ENCODE measurements at regions not wholly inside any gene's neighbourhood (a gene's known extent, or its start where the extent isn't known, plus 50 kb on each side); places are given as distances from the start of the nearest gene placed in this dataset.

GRCh38 chr4:129545599-129546278 is 449.8 kb downstream of the C4orf33 start:
- H3K4me2 ChIP-seq (ENCODE audit: insufficient read depth, low read length, poor library complexity, severe bottlenecking), result no peak overlapping the region
- H3K9me3 ChIP-seq (replicated peaks in 1 of 2; ENCODE audit: control insufficient read depth in 2 of 2, insufficient read depth in 1 of 2, low read depth in 1 of 2, low read length in 2 of 2), result no peaks in the 10 kb centered on the region
- no peaks in the 10 kb centered on the region for H3K27me3 ChIP-seq (ENCODE audit: control insufficient read depth in 3 of 3, insufficient read depth in 3 of 3, low read depth in 1 of 3, low read length in 3 of 3)
- H2BK12ac ChIP-seq (ENCODE audit: low read length), result no peak overlapping the region
- no peak overlapping the region for H2BK5ac ChIP-seq (ENCODE audit: low read length)
- H3K18ac ChIP-seq (ENCODE audit: low read length), result no peak overlapping the region
- no CpG with 5 or more reads among the region's 5 CpGs for WGBS, 2 donors (ENCODE audit: extremely low coverage in 2 of 2, insufficient read length in 2 of 2, insufficient replicate concordance in 1 of 2)
- H4K91ac ChIP-seq (ENCODE audit: low read depth, low read length, poor library complexity), result no peak overlapping the region
- H3K9ac ChIP-seq (ENCODE audit: low read depth, low read length, poor library complexity), result no peak overlapping the region
- H4K8ac ChIP-seq (ENCODE audit: low read depth, low read length), result no peak overlapping the region
- no peaks in the 10 kb centered on the region for H3K4me1 ChIP-seq (ENCODE audit: control insufficient read depth in 2 of 2, insufficient read depth in 1 of 2, low read depth in 1 of 2, low read length in 2 of 2)
- H3K4me3 ChIP-seq (ENCODE audit: low read length in 2 of 2), result no peak overlapping the region
- no peak overlapping the region for H3K23ac ChIP-seq (ENCODE audit: low read depth, low read length, poor library complexity)
- no peak for DNase-seq (ENCODE audit: low spot score)
- H2AFZ ChIP-seq (ENCODE audit: low read length), result peak overlapping the region; percentile 40
- no peaks in the 10 kb centered on the region for H3K79me1 ChIP-seq (ENCODE audit: low read depth, low read length)
- H2BK15ac ChIP-seq (ENCODE audit: low read length), result no peak overlapping the region
- H2AK5ac ChIP-seq (ENCODE audit: low read depth, low read length), result no peak overlapping the region
- no peak overlapping the region for H3K14ac ChIP-seq (ENCODE audit: low read length)
- no peak overlapping the region for H2BK120ac ChIP-seq (ENCODE audit: low read depth, low read length)
- no peak overlapping the region for H3K4ac ChIP-seq (ENCODE audit: low read length)
- H3K27ac ChIP-seq (replicated peaks; ENCODE audit: low read length), result no peak overlapping the region
- H3K36me3 ChIP-seq (replicated peaks in 1 of 2; ENCODE audit: control insufficient read depth in 2 of 2, insufficient read depth in 2 of 2, low read length in 2 of 2), result no peaks in the 10 kb centered on the region

DNA sequence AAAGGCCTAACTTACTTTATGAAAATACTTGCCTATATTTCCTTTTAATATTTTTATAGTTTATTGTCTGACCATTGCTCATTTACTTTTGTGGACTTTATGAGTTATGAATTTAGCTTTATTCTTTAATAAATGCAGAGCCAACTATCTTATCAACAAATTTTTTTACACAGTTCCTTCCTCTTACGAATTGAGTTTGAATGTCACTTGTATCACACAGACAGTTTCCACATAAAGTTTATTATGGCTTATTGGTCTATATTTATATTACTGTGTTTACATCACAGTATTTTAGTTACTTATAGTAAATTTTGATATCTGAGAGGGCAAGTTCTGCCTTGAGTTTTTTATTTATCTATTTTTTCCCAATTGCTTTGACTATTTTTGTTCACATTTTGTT is 450.6 kb downstream of the C4orf33 start:
- no CpG with 5 or more reads among the region's 1 CpG for WGBS, 2 donors (ENCODE audit: extremely low coverage in 2 of 2, insufficient read length in 2 of 2, insufficient replicate concordance in 1 of 2)
- H2BK120ac ChIP-seq (ENCODE audit: low read depth, low read length), result no peak overlapping the region
- no peak for DNase-seq (ENCODE audit: low spot score)

GRCh38 chr4:129550281-129550785 is 454.4 kb downstream of the C4orf33 start:
- Histone ChIP-seq H3K9ac (ENCODE audit: low read depth, low read length, poor library complexity) (no peak overlapping the region), H2BK15ac (ENCODE audit: low read length) (no peak overlapping the region), H3K27ac (replicated peaks; ENCODE audit: low read length) (no peak overlapping the region), H3K9me3 (replicated peaks in 1 of 2; ENCODE audit: control insufficient read depth in 2 of 2, insufficient read depth in 1 of 2, low read depth in 1 of 2, low read length in 2 of 2) (no peaks in the 10 kb centered on the region), H3K4me1 (ENCODE audit: control insufficient read depth in 2 of 2, insufficient read depth in 1 of 2, low read depth in 1 of 2, low read length in 2 of 2) (no peaks in the 10 kb centered on the region), H3K4me2 (ENCODE audit: insufficient read depth, low read length, poor library complexity, severe bottlenecking) (no peak overlapping the region), H2AK5ac (ENCODE audit: low read depth, low read length) (no peak overlapping the region), H3K4me3 (ENCODE audit: low read length in 2 of 2) (no peak overlapping the region), H2BK5ac (ENCODE audit: low read length) (no peak overlapping the region), H3K36me3 (replicated peaks in 1 of 2; ENCODE audit: control insufficient read depth in 2 of 2, insufficient read depth in 2 of 2, low read length in 2 of 2) (no peaks in the 10 kb centered on the region), H4K8ac (ENCODE audit: low read depth, low read length) (no peak overlapping the region), H3K23ac (ENCODE audit: low read depth, low read length, poor library complexity) (no peak overlapping the region), H3K27me3 (ENCODE audit: control insufficient read depth in 3 of 3, insufficient read depth in 3 of 3, low read depth in 1 of 3, low read length in 3 of 3) (no peaks in the 10 kb centered on the region), H2AFZ (ENCODE audit: low read length) (peak overlapping the region; percentile 20), H3K79me1 (ENCODE audit: low read depth, low read length) (no peaks in the 10 kb centered on the region), H3K14ac (ENCODE audit: low read length) (no peak overlapping the region), H3K18ac (ENCODE audit: low read length) (no peak overlapping the region), H2BK120ac (ENCODE audit: low read depth, low read length) (no peak overlapping the region), H4K91ac (ENCODE audit: low read depth, low read length, poor library complexity) (no peak overlapping the region), H2BK12ac (ENCODE audit: low read length) (no peak overlapping the region), H3K4ac (ENCODE audit: low read length) (no peak overlapping the region)
- DNase-seq (ENCODE audit: low spot score), result no peak
- WGBS, 2 donors (ENCODE audit: extremely low coverage in 2 of 2, insufficient read length in 2 of 2, insufficient replicate concordance in 1 of 2), result no CpG with 5 or more reads among the region's 1 CpG

More for the DNA sequence above, 450.6 kb downstream of the C4orf33 start:
- Histone ChIP-seq H3K4me3 (ENCODE audit: low read length in 2 of 2) (no peak overlapping the region), H2BK5ac (ENCODE audit: low read length) (no peak overlapping the region), H3K18ac (ENCODE audit: low read length) (no peak overlapping the region), H2AFZ (ENCODE audit: low read length) (no peak overlapping the region), H3K79me1 (ENCODE audit: low read depth, low read length) (no peaks in the 10 kb centered on the region), H4K91ac (ENCODE audit: low read depth, low read length, poor library complexity) (no peak overlapping the region), H3K9ac (ENCODE audit: low read depth, low read length, poor library complexity) (no peak overlapping the region), H4K8ac (ENCODE audit: low read depth, low read length) (no peak overlapping the region), H3K23ac (ENCODE audit: low read depth, low read length, poor library complexity) (no peak overlapping the region), H3K4me1 (ENCODE audit: control insufficient read depth in 2 of 2, insufficient read depth in 1 of 2, low read depth in 1 of 2, low read length in 2 of 2) (no peaks in the 10 kb centered on the region), H2BK12ac (ENCODE audit: low read length) (no peak overlapping the region), H3K36me3 (replicated peaks in 1 of 2; ENCODE audit: control insufficient read depth in 2 of 2, insufficient read depth in 2 of 2, low read length in 2 of 2) (no peaks in the 10 kb centered on the region), H2BK15ac (ENCODE audit: low read length) (no peak overlapping the region), H3K4me2 (ENCODE audit: insufficient read depth, low read length, poor library complexity, severe bottlenecking) (no peak overlapping the region), H3K14ac (ENCODE audit: low read length) (no peak overlapping the region), H3K9me3 (replicated peaks in 1 of 2; ENCODE audit: control insufficient read depth in 2 of 2, insufficient read depth in 1 of 2, low read depth in 1 of 2, low read length in 2 of 2) (no peaks in the 10 kb centered on the region), H3K27ac (replicated peaks; ENCODE audit: low read length) (no peak overlapping the region), H2AK5ac (ENCODE audit: low read depth, low read length) (no peak overlapping the region), H3K4ac (ENCODE audit: low read length) (no peak overlapping the region), H3K27me3 (ENCODE audit: control insufficient read depth in 3 of 3, insufficient read depth in 3 of 3, low read depth in 1 of 3, low read length in 3 of 3) (no peaks in the 10 kb centered on the region)

DNA sequence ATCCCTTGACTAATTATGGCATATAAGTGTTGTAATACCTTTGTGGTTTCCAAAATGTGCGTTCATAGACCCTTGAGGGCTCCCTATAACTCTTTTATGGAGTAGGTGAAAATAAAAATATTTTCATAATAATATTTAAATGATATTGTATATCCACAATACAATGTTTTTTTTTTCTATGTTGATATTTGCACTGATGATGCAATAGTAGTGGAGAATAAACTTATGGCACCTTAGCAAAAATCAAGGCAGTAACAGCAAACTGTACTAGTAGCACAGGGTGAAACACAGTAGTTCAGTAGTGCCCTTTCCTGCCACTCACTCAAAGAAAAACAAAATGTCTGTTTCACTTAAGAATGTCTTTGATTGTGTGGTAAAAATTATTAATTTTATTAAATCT is 465.3 kb downstream of the C4orf33 start:
- no peak overlapping the region for H3K27ac ChIP-seq (replicated peaks; ENCODE audit: low read length)
- H2BK5ac ChIP-seq (ENCODE audit: low read length), result no peak overlapping the region
- H2AK5ac ChIP-seq (ENCODE audit: low read depth, low read length), result no peak overlapping the region
- H3K9ac ChIP-seq (ENCODE audit: low read depth, low read length, poor library complexity), result no peak overlapping the region
- no peak overlapping the region for H4K91ac ChIP-seq (ENCODE audit: low read depth, low read length, poor library complexity)
- H3K18ac ChIP-seq (ENCODE audit: low read length), result no peak overlapping the region
- H3K9me3 ChIP-seq (replicated peaks in 1 of 2; ENCODE audit: control insufficient read depth in 2 of 2, insufficient read depth in 1 of 2, low read depth in 1 of 2, low read length in 2 of 2), result no peaks in the 10 kb centered on the region
- no peak overlapping the region for H3K14ac ChIP-seq (ENCODE audit: low read length)
- WGBS, 2 donors (ENCODE audit: extremely low coverage in 2 of 2, insufficient read length in 2 of 2, insufficient replicate concordance in 1 of 2), result no CpG with 5 or more reads among the region's 1 CpG
- no peak overlapping the region for H4K8ac ChIP-seq (ENCODE audit: low read depth, low read length)
- no peak overlapping the region for H2BK15ac ChIP-seq (ENCODE audit: low read length)
- DNase-seq (ENCODE audit: low spot score), result no peak
- no peak overlapping the region for H3K4ac ChIP-seq (ENCODE audit: low read length)
- no peak overlapping the region for H2AFZ ChIP-seq (ENCODE audit: low read length)
- no peaks in the 10 kb centered on the region for H3K36me3 ChIP-seq (replicated peaks in 1 of 2; ENCODE audit: control insufficient read depth in 2 of 2, insufficient read depth in 2 of 2, low read length in 2 of 2)
- no peak overlapping the region for H2BK12ac ChIP-seq (ENCODE audit: low read length)
- H3K23ac ChIP-seq (ENCODE audit: low read depth, low read length, poor library complexity), result no peak overlapping the region
- no peak overlapping the region for H2BK120ac ChIP-seq (ENCODE audit: low read depth, low read length)
- H3K4me2 ChIP-seq (ENCODE audit: insufficient read depth, low read length, poor library complexity, severe bottlenecking), result no peak overlapping the region
- no peaks in the 10 kb centered on the region for H3K27me3 ChIP-seq (ENCODE audit: control insufficient read depth in 3 of 3, insufficient read depth in 3 of 3, low read depth in 1 of 3, low read length in 3 of 3)
- no peaks in the 10 kb centered on the region for H3K4me1 ChIP-seq (ENCODE audit: control insufficient read depth in 2 of 2, insufficient read depth in 1 of 2, low read depth in 1 of 2, low read length in 2 of 2)
- no peaks in the 10 kb centered on the region for H3K79me1 ChIP-seq (ENCODE audit: low read depth, low read length)
- no peak overlapping the region for H3K4me3 ChIP-seq (ENCODE audit: low read length in 2 of 2)

Measured in neuronal stem cell (in vitro differentiated cells).